ENCODE measurements at regions not wholly inside any gene's neighbourhood (a gene's known extent, or its start where the extent isn't known, plus 50 kb on each side); places are given as distances from the start of the nearest gene placed in this dataset.

DNA sequence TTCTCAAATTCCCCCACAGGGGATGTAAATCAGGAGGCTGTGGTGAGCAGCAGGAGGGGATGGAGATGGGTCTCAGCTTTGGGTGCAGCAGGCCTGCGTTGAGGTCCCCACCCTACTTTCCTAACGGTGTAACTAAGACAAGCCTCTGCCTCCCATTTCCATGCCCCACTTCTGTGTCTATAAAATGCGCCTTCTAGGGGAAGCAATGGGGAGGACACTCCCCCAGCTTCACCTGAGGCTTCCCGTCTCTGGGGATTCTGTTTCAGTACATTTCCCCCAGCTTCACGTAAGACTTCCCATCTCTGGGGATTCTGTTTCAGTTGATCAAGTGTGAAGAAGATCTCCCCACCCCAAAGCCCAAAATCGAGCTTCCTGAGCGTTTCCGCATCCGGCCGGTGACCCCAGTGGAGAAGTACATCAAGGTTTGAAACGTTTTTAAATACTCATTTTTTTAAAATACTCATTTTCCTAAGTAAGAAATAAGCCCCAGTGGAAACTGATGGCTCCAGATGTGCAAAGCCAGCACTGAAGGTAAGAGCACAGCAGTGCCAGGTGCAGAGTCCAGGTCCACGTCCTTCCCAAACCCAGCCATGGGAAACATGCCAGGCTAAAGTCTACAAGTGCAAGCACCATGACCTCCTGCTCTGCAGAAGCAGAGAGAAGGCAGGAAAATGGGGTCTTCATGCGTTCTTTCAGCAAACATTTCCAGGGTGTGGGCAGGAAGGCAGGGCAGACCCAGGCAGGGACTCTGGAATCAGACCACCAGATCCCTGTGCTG lies 73.1 kb downstream of the ANKRD60 start:
- no peaks in the 10 kb centered on the region for H3F3A ChIP-seq (ENCODE audit: low read length, unreplicated experiment)
- H3K79me2 ChIP-seq (ENCODE audit: low read length), result no peaks in the 10 kb centered on the region
- CTCF ChIA-PET, result no interaction called here
- peaks cover 4% of the 10 kb centered on the region; the same call in 1 of the 2 replicates for H3K4me1 ChIP-seq (ENCODE audit: insufficient read depth, low read length)
- 0 out of 2 replicates have a peak, but pooled peaks cover 5% of the 10 kb centered on the region for H3K27me3 ChIP-seq (ENCODE audit: low read length)
- ATAC-seq, result no peak
- no peak for DNase-seq
- TF ChIP-seq CTCF (conservative IDR thresholded peaks at IDR 0.05; ENCODE audit: low read depth, low read length) (0 out of 2 replicates have a peak, but pooled peaks have one; percentile 14), EZH2phosphoT487 (IDR thresholded peaks at IDR 0.05; ENCODE audit: borderline replicate concordance, low read length) (no peak)
- no peaks in the 10 kb centered on the region for H3K36me3 ChIP-seq (ENCODE audit: low read depth, low read length)
- H3K4me3 ChIP-seq (ENCODE audit: low read length), result no peak overlapping the region
- H3K4me2 ChIP-seq (ENCODE audit: low read length), result no peak overlapping the region
- intact Hi-C loops (cut with micrococcal nuclease), result no loop called here
- H4K20me1 ChIP-seq (ENCODE audit: low read length), result no peaks in the 10 kb centered on the region
- BruUV-seq (replicated peaks), result no TSS peak
- no peaks in the 10 kb centered on the region for H3K9me2 ChIP-seq (replicated peaks; ENCODE audit: low read length)
- no peaks in the 10 kb centered on the region for H3K9me3 ChIP-seq (ENCODE audit: low read length)
- H3K9ac ChIP-seq (ENCODE audit: low read length), result no peak overlapping the region
- H3K27ac ChIP-seq (ENCODE audit: low read length), result no peak overlapping the region
- POLR2A ChIA-PET (ENCODE audit: unreplicated experiment), result no interaction called here
- H2AFZ ChIP-seq (ENCODE audit: low read length), result no peak overlapping the region

DNA sequence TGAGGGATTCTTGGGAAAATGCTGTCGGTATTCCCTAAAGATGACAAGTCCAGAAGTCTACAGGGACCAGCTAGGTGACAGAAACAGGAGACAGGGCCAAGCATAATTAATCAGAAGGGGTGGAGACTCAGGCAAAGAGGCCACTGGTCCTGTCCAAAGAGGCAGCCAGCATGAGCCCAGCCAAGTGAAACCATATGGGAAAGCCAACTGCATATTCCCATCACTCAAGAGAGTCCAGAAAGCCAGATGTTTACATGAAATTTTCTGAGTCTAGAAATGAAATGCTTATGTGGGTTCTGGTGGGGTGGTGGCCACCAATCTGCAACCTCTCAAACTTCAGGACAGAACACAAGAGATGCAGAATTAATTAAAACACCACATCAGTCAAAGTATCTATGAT lies 74.3 kb downstream of the ANKRD60 start:
- H3K4me2 ChIP-seq (ENCODE audit: low read length), result no peak overlapping the region
- ATAC-seq, result no peak
- ChIA-PET POLR2A (ENCODE audit: unreplicated experiment) (no interaction called here), CTCF (interaction anchor here (0.7 kb wide), 1 partner anchor 66 kb away, joined by 3 read pairs; no protein-coding TSS in a partner anchor)
- BruUV-seq (replicated peaks), result no TSS peak
- no peak overlapping the region for H2AFZ ChIP-seq (ENCODE audit: low read length)
- H3K9ac ChIP-seq (ENCODE audit: low read length), result no peak overlapping the region
- no peak overlapping the region for H3K27ac ChIP-seq (ENCODE audit: low read length)
- H3K79me2 ChIP-seq (ENCODE audit: low read length), result no peaks in the 10 kb centered on the region
- no peaks in the 10 kb centered on the region for H3K9me2 ChIP-seq (replicated peaks; ENCODE audit: low read length)
- no peaks in the 10 kb centered on the region for H3F3A ChIP-seq (ENCODE audit: low read length, unreplicated experiment)
- no peaks in the 10 kb centered on the region for H3K9me3 ChIP-seq (ENCODE audit: low read length)
- peaks cover 9% of the 10 kb centered on the region for H3K4me1 ChIP-seq (ENCODE audit: insufficient read depth, low read length)
- intact Hi-C loops (cut with micrococcal nuclease), result no loop called here
- H4K20me1 ChIP-seq (ENCODE audit: low read length), result no peaks in the 10 kb centered on the region
- TF ChIP-seq EZH2 (IDR thresholded peaks at IDR 0.05; ENCODE audit: low read length, unreplicated experiment), result no peak
- no peak for TF ChIP-seq EZH2phosphoT487 (IDR thresholded peaks at IDR 0.05; ENCODE audit: borderline replicate concordance, low read length)
- TF ChIP-seq CTCF (conservative IDR thresholded peaks at IDR 0.05; ENCODE audit: low read depth, low read length), result no peak
- H3K4me3 ChIP-seq (ENCODE audit: low read length), result no peak overlapping the region
- H3K36me3 ChIP-seq (ENCODE audit: low read depth, low read length), result no peaks in the 10 kb centered on the region
- 0 out of 2 replicates have a peak, but pooled peaks cover 5% of the 10 kb centered on the region for H3K27me3 ChIP-seq (ENCODE audit: low read length)
- DNase-seq, result no peak

DNA sequence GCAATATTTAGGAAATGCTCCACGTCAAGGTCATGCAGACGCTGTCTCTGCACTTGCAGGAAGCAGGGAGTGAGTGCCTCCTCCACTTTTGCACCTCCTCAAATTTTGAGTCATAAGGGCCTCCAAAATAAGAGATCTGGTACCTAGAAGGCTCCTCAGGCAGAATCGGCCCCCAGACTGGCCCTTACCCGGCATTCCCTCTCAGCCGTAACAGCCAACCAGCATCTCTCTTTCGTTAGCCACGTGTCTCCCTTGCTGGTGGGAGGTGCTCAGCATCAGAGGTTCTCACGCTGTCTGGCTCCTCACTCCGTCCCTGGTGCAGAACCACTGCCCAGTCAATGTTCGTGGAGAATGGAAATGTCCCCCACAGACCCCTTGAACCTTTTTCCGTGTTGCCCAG lies 75.3 kb downstream of the ANKRD60 start:
- no peak for TF ChIP-seq EZH2phosphoT487 (IDR thresholded peaks at IDR 0.05; ENCODE audit: borderline replicate concordance, low read length)
- TF ChIP-seq EZH2 (IDR thresholded peaks at IDR 0.05; ENCODE audit: low read length, unreplicated experiment), result no peak
- no peak for TF ChIP-seq CTCF (conservative IDR thresholded peaks at IDR 0.05; ENCODE audit: low read depth, low read length)
- intact Hi-C loops (cut with micrococcal nuclease), result no loop called here
- no TSS peak for BruUV-seq (replicated peaks)
- H3K4me2 ChIP-seq (ENCODE audit: low read length), result no peak overlapping the region
- no peaks in the 10 kb centered on the region for H3F3A ChIP-seq (ENCODE audit: low read length, unreplicated experiment)
- H2AFZ ChIP-seq (ENCODE audit: low read length), result no peak overlapping the region
- no peak overlapping the region for H3K4me3 ChIP-seq (ENCODE audit: low read length)
- H3K27me3 ChIP-seq (ENCODE audit: low read length), result 0 out of 2 replicates have a peak, but pooled peaks cover 5% of the 10 kb centered on the region
- H3K27ac ChIP-seq (ENCODE audit: low read length), result no peak overlapping the region
- H3K9ac ChIP-seq (ENCODE audit: low read length), result no peak overlapping the region
- no peaks in the 10 kb centered on the region for H3K9me3 ChIP-seq (ENCODE audit: low read length)
- CTCF ChIA-PET, result no interaction called here
- no peaks in the 10 kb centered on the region for H4K20me1 ChIP-seq (ENCODE audit: low read length)
- no peak for DNase-seq
- ATAC-seq, result no peak
- H3K36me3 ChIP-seq (ENCODE audit: low read depth, low read length), result no peaks in the 10 kb centered on the region
- peaks cover 9% of the 10 kb centered on the region for H3K4me1 ChIP-seq (ENCODE audit: insufficient read depth, low read length)
- no peaks in the 10 kb centered on the region for H3K79me2 ChIP-seq (ENCODE audit: low read length)
- POLR2A ChIA-PET (ENCODE audit: unreplicated experiment), result no interaction called here
- H3K9me2 ChIP-seq (replicated peaks; ENCODE audit: low read length), result no peaks in the 10 kb centered on the region
